CD4-positive, alpha-beta memory T cell (primary cell): ENCODE measurements at regions not wholly inside any gene's neighbourhood (a gene's known extent, or its start where the extent isn't known, plus 50 kb on each side); places are given as distances from the start of the nearest gene placed in this dataset.

Source experiments
- CTCF ChIA-PET: fragments of 350-600 bp; sonication (Branson Sonifier 250); formaldehyde crosslinking; loops from one replicate; lab custom pipeline; 2021; ENCODE audit warnings: inconsistent platforms; ENCODE audit not compliant: partially characterized antibody; lab: Charles Lee
- POLR2A ChIA-PET: fragments of 350-600 bp; sonication (Branson Sonifier 250); formaldehyde crosslinking; loops from one replicate; lab custom pipeline; 2021; ENCODE audit not compliant: partially characterized antibody; lab: Charles Lee
- DNase-seq, 5 donors: peaks; one replicate each; pipeline versions ENCODE4 v3.0.0 to v3.0.0-alpha.2; 2020 to 2022; ENCODE audit warnings: mixed read lengths in 1 of 5
- H3K27ac ChIP-seq: one replicate; pipeline ENCODE4 v1.7.0; 2013; ENCODE audit warnings: low read depth, low read length
- H3K27me3 ChIP-seq: 2 replicates; pipeline ENCODE4 v1.7.0; 2013; ENCODE audit warnings: mild to moderate bottlenecking, low read length, moderate library complexity; ENCODE audit not compliant: insufficient read depth
- H3K36me3 ChIP-seq: 2 replicates; pipeline ENCODE4 v1.7.0; 2013; ENCODE audit warnings: mild to moderate bottlenecking, low read length, moderate library complexity; ENCODE audit not compliant: insufficient read depth
- H3K4me1 ChIP-seq: 2 replicates; pipeline ENCODE4 v1.7.0; 2013; ENCODE audit warnings: mild to moderate bottlenecking, low read length, moderate library complexity; ENCODE audit not compliant: insufficient read depth
- H3K4me3 ChIP-seq, 2 donors: one replicate each; pipeline ENCODE4 v1.7.0; 2013; ENCODE audit warnings: low read length in 2 of 2, mild to moderate bottlenecking in 1 of 2
- H3K9me3 ChIP-seq, 2 donors: one replicate each; pipeline ENCODE4 v1.7.0; 2013; ENCODE audit warnings: low read length in 2 of 2, control low read depth in 1 of 2; ENCODE audit not compliant: control insufficient read depth in 1 of 2
- H3K27ac Mint-ChIP-seq, 7 donors: one replicate each; pipeline ENCODE4 v1.8.0; 2020 to 2021; ENCODE audit warnings: mixed read lengths in 7 of 7, mild to moderate bottlenecking in 6 of 7, inconsistent platforms in 3 of 7, moderate library complexity in 3 of 7
- H3K27me3 Mint-ChIP-seq, 2 donors: one replicate each; pipeline ENCODE4 v1.8.0; 2020 to 2021; ENCODE audit warnings: mixed read lengths in 2 of 2
- H3K36me3 Mint-ChIP-seq, 2 donors: one replicate each; pipeline ENCODE4 v1.8.0; 2020 to 2021; ENCODE audit warnings: mixed read lengths in 2 of 2, inconsistent platforms in 1 of 2, mild to moderate bottlenecking in 1 of 2
- H3K4me1 Mint-ChIP-seq, 4 donors: one replicate each; pipeline ENCODE4 v1.8.0; 2020 to 2021; ENCODE audit warnings: mixed read lengths in 4 of 4, mild to moderate bottlenecking in 1 of 4
- H3K4me3 Mint-ChIP-seq, 8 donors: one replicate each; pipeline ENCODE4 v1.8.0; 2020 to 2021; ENCODE audit warnings: mixed read lengths in 8 of 8, mild to moderate bottlenecking in 7 of 8, moderate library complexity in 6 of 8, inconsistent platforms in 3 of 8
- H3K9me3 Mint-ChIP-seq, 8 donors: one replicate each; pipeline ENCODE4 v1.8.0; 2020 to 2021; ENCODE audit warnings: mixed read lengths in 8 of 8, mild to moderate bottlenecking in 5 of 8, inconsistent platforms in 3 of 8, moderate library complexity in 1 of 8
- intact Hi-C: fragments of 100-400 bp; cut with micrococcal nuclease; formaldehyde crosslinking; loops from one replicate; pipeline ENCODE4 v1.15.1; 2023

GRCh38 chr22:47629273-47629711, 866.8 kb downstream of the TBC1D22A start:
- no peaks in the 10 kb centered on the region for H3K27me3 ChIP-seq
- DNase-seq: no peak
- CTCF ChIA-PET: no interaction called here
- Mint-ChIP-seq H3K4me1 (no peaks in the 10 kb centered on the region), H3K27ac (no peak overlapping the region), H3K27me3 (no peaks in the 10 kb centered on the region), H3K9me3 (peaks cover 0 to 6% (median 0%) of the 10 kb centered on the region in 8 donors), H3K4me3 (no peak overlapping the region), H3K36me3 (no peaks in the 10 kb centered on the region)
- intact Hi-C loops: no loop called here
- no peaks in the 10 kb centered on the region for H3K4me1 ChIP-seq
- H3K9me3 ChIP-seq: no peaks in the 10 kb centered on the region
- H3K4me3 ChIP-seq: no peak overlapping the region
- no peak overlapping the region for H3K27ac ChIP-seq
- no peaks in the 10 kb centered on the region for H3K36me3 ChIP-seq
- POLR2A ChIA-PET: no interaction called here

GRCh38 chr22:47628477-47629272, 866.2 kb downstream of the TBC1D22A start:
- H3K4me1 ChIP-seq: no peaks in the 10 kb centered on the region
- Mint-ChIP-seq H3K27me3 (no peaks in the 10 kb centered on the region), H3K9me3 (peaks cover 0 to 6% (median 0%) of the 10 kb centered on the region in 8 donors), H3K4me1 (no peaks in the 10 kb centered on the region), H3K4me3 (no peak overlapping the region), H3K27ac (no peak overlapping the region), H3K36me3 (no peaks in the 10 kb centered on the region)
- H3K27ac ChIP-seq: no peak overlapping the region
- no peaks in the 10 kb centered on the region for H3K9me3 ChIP-seq
- no peaks in the 10 kb centered on the region for H3K36me3 ChIP-seq
- H3K27me3 ChIP-seq: no peaks in the 10 kb centered on the region
- POLR2A ChIA-PET: no interaction called here
- CTCF ChIA-PET: no interaction called here
- no peak overlapping the region for H3K4me3 ChIP-seq
- intact Hi-C loops: no loop called here
- no peak for DNase-seq

GRCh38 chr22:47627556-47628253, 865.3 kb downstream of the TBC1D22A start:
- Histone ChIP-seq H3K27me3 (no peaks in the 10 kb centered on the region), H3K4me1 (no peaks in the 10 kb centered on the region), H3K4me3 (no peak overlapping the region), H3K36me3 (no peaks in the 10 kb centered on the region), H3K27ac (no peak overlapping the region), H3K9me3 (no peaks in the 10 kb centered on the region)
- ChIA-PET POLR2A (no interaction called here), CTCF (no interaction called here)
- Mint-ChIP-seq H3K27ac (no peak overlapping the region), H3K9me3 (no peaks in the 10 kb centered on the region), H3K4me3 (no peak overlapping the region), H3K27me3 (no peaks in the 10 kb centered on the region), H3K36me3 (no peaks in the 10 kb centered on the region), H3K4me1 (no peaks in the 10 kb centered on the region)
- DNase-seq: no peak
- intact Hi-C loops: no loop called here

GRCh38 chr22:47626428-47627390, 864.3 kb downstream of the TBC1D22A start:
- H3K27me3 Mint-ChIP-seq: peaks cover 0 to 2% of the 10 kb centered on the region in 2 donors
- no peaks in the 10 kb centered on the region for H3K9me3 ChIP-seq
- H3K27ac Mint-ChIP-seq: no peak overlapping the region
- intact Hi-C loops: no loop called here
- CTCF ChIA-PET: no interaction called here
- no peak overlapping the region for H3K4me3 ChIP-seq
- no peaks in the 10 kb centered on the region for H3K4me1 ChIP-seq
- H3K4me3 Mint-ChIP-seq: no peak overlapping the region
- H3K9me3 Mint-ChIP-seq: peaks cover 0 to 3% (median 0%) of the 10 kb centered on the region in 8 donors
- H3K36me3 Mint-ChIP-seq: no peaks in the 10 kb centered on the region
- POLR2A ChIA-PET: no interaction called here
- no peak for DNase-seq
- H3K27ac ChIP-seq: no peak overlapping the region
- no peaks in the 10 kb centered on the region for H3K4me1 Mint-ChIP-seq
- H3K27me3 ChIP-seq: no peaks in the 10 kb centered on the region
- no peaks in the 10 kb centered on the region for H3K36me3 ChIP-seq

- no peak for DNase-seq
- POLR2A ChIA-PET: no interaction called here
- intact Hi-C loops: no loop called here
Observed at GRCh38 chr22:47625531-47626427, 863.3 kb downstream of the TBC1D22A start.

GRCh38 chr22:47625013-47625385, 862.5 kb downstream of the TBC1D22A start:
- Mint-ChIP-seq H3K27me3 (peaks cover 2 to 3% of the 10 kb centered on the region in 2 donors), H3K9me3 (peaks cover 0 to 3% (median 0%) of the 10 kb centered on the region in 8 donors), H3K4me1 (no peaks in the 10 kb centered on the region), H3K36me3 (no peaks in the 10 kb centered on the region), H3K4me3 (no peak overlapping the region), H3K27ac (no peak overlapping the region)
- Histone ChIP-seq H3K9me3 (no peaks in the 10 kb centered on the region), H3K4me1 (no peaks in the 10 kb centered on the region), H3K27me3 (no peaks in the 10 kb centered on the region), H3K27ac (no peak overlapping the region), H3K36me3 (no peaks in the 10 kb centered on the region), H3K4me3 (no peak overlapping the region)
- intact Hi-C loops: no loop called here
- ChIA-PET CTCF (no interaction called here), POLR2A (no interaction called here)
- no peak for DNase-seq

More at GRCh38 chr22:47625531-47626427, 863.3 kb downstream of the TBC1D22A start:
- Mint-ChIP-seq H3K4me3 (no peak overlapping the region), H3K36me3 (no peaks in the 10 kb centered on the region), H3K27me3 (peaks cover 2 to 3% of the 10 kb centered on the region in 2 donors), H3K4me1 (no peaks in the 10 kb centered on the region), H3K27ac (no peak overlapping the region), H3K9me3 (peaks cover 0 to 3% (median 0%) of the 10 kb centered on the region in 8 donors)
- no peaks in the 10 kb centered on the region for H3K4me1 ChIP-seq
- no peaks in the 10 kb centered on the region for H3K36me3 ChIP-seq
- CTCF ChIA-PET: no interaction called here
- no peaks in the 10 kb centered on the region for H3K27me3 ChIP-seq
- H3K27ac ChIP-seq: no peak overlapping the region
- no peak overlapping the region for H3K4me3 ChIP-seq
- no peaks in the 10 kb centered on the region for H3K9me3 ChIP-seq
